HepG2 (cell line): ENCODE measurements at regions not wholly inside any gene's neighbourhood (a gene's known extent, or its start where the extent isn't known, plus 50 kb on each side); places are given as distances from the start of the nearest gene placed in this dataset.

ENCODE experiments used
- ATRX ChIP-seq: sonication (generic); formaldehyde crosslinking; IDR thresholded peaks from 2 replicates; pipeline ENCODE4 v1.4.0; 2020; ENCODE audit warnings: missing genetic modification reagents, borderline replicate concordance
- BRCA1 ChIP-seq: sonication (generic); formaldehyde crosslinking; IDR thresholded peaks from 2 replicates; pipeline ENCODE4 v1.4.0; 2020; ENCODE audit warnings: missing genetic modification reagents
- CSRNP2 ChIP-seq: sonication (generic); formaldehyde crosslinking; conservative IDR thresholded peaks from 2 replicates; pipeline ENCODE4 v1.8.0; 2022; ENCODE audit warnings: low read depth, missing genetic modification reagents
- ELK4 ChIP-seq: sonication (generic); formaldehyde crosslinking; IDR thresholded peaks from 2 replicates; pipeline ENCODE4 v1.9.0; 2021; ENCODE audit warnings: missing genetic modification reagents, borderline replicate concordance
- GLMP ChIP-seq: sonication (generic); formaldehyde crosslinking; IDR thresholded peaks from 2 replicates; pipeline ENCODE4 v1.9.0; 2021; ENCODE audit warnings: missing genetic modification reagents, mild to moderate bottlenecking, borderline replicate concordance
- JUN ChIP-seq: sonication (generic); formaldehyde crosslinking; IDR thresholded peaks from 2 replicates; pipeline ENCODE4 v1.4.0; 2020; ENCODE audit warnings: mild to moderate bottlenecking, missing genetic modification reagents
- KDM1A ChIP-seq: IDR thresholded peaks from 2 replicates; pipeline ENCODE4 v1.6.1; 2016; ENCODE audit warnings: missing compliant biosample characterization
- KDM6A ChIP-seq: IDR thresholded peaks from 2 replicates; pipeline ENCODE4 v1.6.1; 2016; ENCODE audit warnings: low read depth
- KLF9 ChIP-seq: IDR thresholded peaks from 2 replicates; pipeline ENCODE4 v1.6.1; 2016; ENCODE audit warnings: low read depth
- MAFG ChIP-seq: sonication (generic); formaldehyde crosslinking; IDR thresholded peaks from 2 replicates; pipeline ENCODE4 v1.5.1; 2020; ENCODE audit warnings: mild to moderate bottlenecking, missing genetic modification reagents
- NFATC3 ChIP-seq: sonication (generic); formaldehyde crosslinking; IDR thresholded peaks from 2 replicates; pipeline ENCODE4 v1.5.1; 2020; ENCODE audit warnings: mild to moderate bottlenecking, missing genetic modification reagents
- NFIB ChIP-seq: sonication (generic); formaldehyde crosslinking; IDR thresholded peaks from 2 replicates; pipeline ENCODE4 v1.9.0; 2021; ENCODE audit warnings: missing genetic modification reagents, mild to moderate bottlenecking, borderline replicate concordance
- NFIC ChIP-seq: IDR thresholded peaks from 2 replicates; pipeline ENCODE4 v1.6.1; 2012; ENCODE audit warnings: mild to moderate bottlenecking, low read length, inconsistent platforms
- RFXANK ChIP-seq: IDR thresholded peaks from 2 replicates; pipeline ENCODE4 v1.6.1; 2016
- TEAD2 ChIP-seq: sonication (generic); formaldehyde crosslinking; IDR thresholded peaks from 2 replicates; pipeline ENCODE4 v1.9.0; 2021; ENCODE audit warnings: missing genetic modification reagents
- USF2 ChIP-seq, 2 experiments: sonication (generic) in 1 of 2; formaldehyde crosslinking in 1 of 2; IDR thresholded peaks; 2 replicates each; pipeline versions ENCODE4 v1.5.1 to v1.6.1; 2011 to 2020; ENCODE audit warnings: borderline replicate concordance in 1 of 2, low read depth in 1 of 2, low read length in 1 of 2, mild to moderate bottlenecking in 1 of 2, missing genetic modification reagents in 1 of 2, moderate library complexity in 1 of 2
- ZBTB25 ChIP-seq: IDR thresholded peaks from 2 replicates; pipeline ENCODE4 v1.6.1; 2018; ENCODE audit warnings: missing genetic modification reagents
- ZBTB37 ChIP-seq: sonication (generic); formaldehyde crosslinking; IDR thresholded peaks from 2 replicates; pipeline ENCODE4 v1.4.0; 2020; ENCODE audit warnings: mild to moderate bottlenecking, missing genetic modification reagents
- ZNF296 ChIP-seq: sonication (generic); formaldehyde crosslinking; conservative IDR thresholded peaks from 2 replicates; pipeline ENCODE4 v1.5.0; 2020; ENCODE audit warnings: mild to moderate bottlenecking, missing genetic modification reagents
- ZNF333 ChIP-seq: sonication (generic); formaldehyde crosslinking; IDR thresholded peaks from 2 replicates; pipeline ENCODE4 v1.4.0; 2020; ENCODE audit warnings: mild to moderate bottlenecking, missing genetic modification reagents, borderline replicate concordance
- ZNF432 ChIP-seq: sonication (generic); formaldehyde crosslinking; IDR thresholded peaks from 2 replicates; pipeline ENCODE4 v1.5.0; 2020; ENCODE audit warnings: missing genetic modification reagents, mild to moderate bottlenecking, borderline replicate concordance
- ZNF776 ChIP-seq: sonication (generic); formaldehyde crosslinking; IDR thresholded peaks from 2 replicates; pipeline ENCODE4 v1.4.0; 2020; ENCODE audit warnings: mild to moderate bottlenecking, missing genetic modification reagents

- no peak for TF ChIP-seq CSRNP2 (CRISPR knock-in tag)
- TF ChIP-seq BRCA1 (CRISPR knock-in tag) = no peak
- peak; percentile 28; the same call in 1 of the 2 replicates for TF ChIP-seq ZBTB25
- TF ChIP-seq ELK4 = no peak
- TF ChIP-seq RFXANK (CRISPR knock-in tag) = no peak
- no peak for TF ChIP-seq ZNF333 (CRISPR knock-in tag)
- TF ChIP-seq ATRX (CRISPR knock-in tag) = no peak
- TF ChIP-seq ZNF776 (CRISPR knock-in tag) = no peak
- TF ChIP-seq USF2 (IDR thresholded peaks at IDR 0.05; ENCODE audit: low read depth, low read length) = no peak
- TF ChIP-seq USF2 (CRISPR knock-in tag; IDR thresholded peaks at IDR 0.05; ENCODE audit: borderline replicate concordance) = no peak
- TF ChIP-seq ZNF432 (CRISPR knock-in tag) = no peak
- no peak for TF ChIP-seq KLF9
- TF ChIP-seq MAFG (CRISPR knock-in tag) = no peak
- TF ChIP-seq NFATC3 (CRISPR knock-in tag) = no peak
- no peak for TF ChIP-seq KDM1A
- TF ChIP-seq NFIC = no peak
- TF ChIP-seq KDM6A (CRISPR knock-in tag) = peak; percentile 62
- TF ChIP-seq NFIB (CRISPR knock-in tag) = no peak
- no peak for TF ChIP-seq GLMP (CRISPR knock-in tag)
- no peak for TF ChIP-seq ZBTB37 (CRISPR knock-in tag)
- no peak for TF ChIP-seq ZNF296 (CRISPR knock-in tag)
- no peak for TF ChIP-seq JUN (CRISPR knock-in tag)
- TF ChIP-seq TEAD2 (CRISPR knock-in tag) = no peak
Measured at GRCh38 chr1:245045087-245045881, 109.5 kb upstream of the KIF26B start (continued).
